SJCRH30 (cell line): ENCODE measurements at regions not wholly inside any gene's neighbourhood (a gene's known extent, or its start where the extent isn't known, plus 50 kb on each side); places are given as distances from the start of the nearest gene placed in this dataset.
A peak's percentile ranks its signal among the peaks of the same experiment; 100 is the strongest.

ENCODE experiments used
- DNase-seq, 2 experiments: peaks; one replicate each; pipeline ENCODE4 v3.0.0-alpha.2; 2015 to 2020
- H3K27ac ChIP-seq: fragments of 250-450 bp; sonication (Bioruptor Pico); 2 replicates; pipeline ENCODE4 v1.5.1; 2020; ENCODE audit warnings: mild to moderate bottlenecking, moderate library complexity
- H3K27me3 ChIP-seq: fragments of 250-450 bp; sonication (Bioruptor Pico); 2 replicates; pipeline ENCODE4 v1.5.1; 2020; ENCODE audit warnings: mild to moderate bottlenecking, moderate library complexity
- H3K36me3 ChIP-seq: fragments of 250-450 bp; sonication (Bioruptor Pico); 2 replicates; pipeline ENCODE4 v1.5.1; 2020; ENCODE audit warnings: mild to moderate bottlenecking, moderate library complexity
- H3K4me1 ChIP-seq: fragments of 250-450 bp; sonication (Bioruptor Pico); 2 replicates; pipeline ENCODE4 v1.5.1; 2020; ENCODE audit warnings: mild to moderate bottlenecking, moderate library complexity
- H3K4me3 ChIP-seq: fragments of 250-450 bp; sonication (Bioruptor Pico); 2 replicates; pipeline ENCODE4 v1.5.1; 2020; ENCODE audit warnings: mild to moderate bottlenecking, moderate library complexity
- H3K9me3 ChIP-seq: fragments of 250-450 bp; sonication (Bioruptor Pico); replicated peaks from 2 replicates; pipeline ENCODE4 v1.5.1; 2020; ENCODE audit warnings: mild to moderate bottlenecking, moderate library complexity

DNA sequence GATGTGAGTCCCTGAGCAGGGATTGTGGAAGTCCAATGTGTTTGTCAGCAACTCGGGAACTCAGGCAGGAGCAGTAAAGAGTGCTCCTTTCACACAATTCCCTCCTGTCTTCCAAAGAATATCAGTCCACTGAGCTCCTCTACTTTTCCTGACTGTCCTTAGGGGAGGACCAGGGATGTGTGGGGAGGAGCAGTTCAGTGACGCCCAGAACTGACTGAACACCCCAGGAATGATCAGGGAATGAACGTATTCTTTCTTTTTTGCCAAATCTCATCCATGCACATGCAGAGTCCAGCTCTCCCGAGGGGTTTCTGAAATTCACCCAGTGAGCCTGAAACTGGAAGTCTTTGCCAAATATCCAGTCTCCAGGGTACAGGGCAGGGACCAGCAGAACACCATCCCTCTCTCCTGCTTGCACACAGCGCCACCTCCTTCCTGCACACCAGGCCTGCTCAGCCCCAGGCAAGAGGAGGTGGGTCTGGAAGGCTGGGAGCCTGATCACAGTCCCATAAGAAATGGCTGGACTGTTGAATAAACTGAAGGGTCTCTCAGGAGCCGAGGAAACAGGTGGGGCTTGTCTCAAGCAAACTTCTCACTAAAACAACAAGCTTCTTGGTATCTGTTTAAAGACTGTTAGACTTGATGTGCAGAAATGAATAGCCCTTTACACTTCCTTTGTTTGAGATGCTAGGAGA, 294.7 kb downstream of the C7orf25 start:
- Histone ChIP-seq H3K9me3 (no peaks in the 10 kb centered on the region), H3K27ac (peak overlapping the region; percentile 0; the same call in 1 of the 2 replicates), H3K36me3 (no peaks in the 10 kb centered on the region)

DNA sequence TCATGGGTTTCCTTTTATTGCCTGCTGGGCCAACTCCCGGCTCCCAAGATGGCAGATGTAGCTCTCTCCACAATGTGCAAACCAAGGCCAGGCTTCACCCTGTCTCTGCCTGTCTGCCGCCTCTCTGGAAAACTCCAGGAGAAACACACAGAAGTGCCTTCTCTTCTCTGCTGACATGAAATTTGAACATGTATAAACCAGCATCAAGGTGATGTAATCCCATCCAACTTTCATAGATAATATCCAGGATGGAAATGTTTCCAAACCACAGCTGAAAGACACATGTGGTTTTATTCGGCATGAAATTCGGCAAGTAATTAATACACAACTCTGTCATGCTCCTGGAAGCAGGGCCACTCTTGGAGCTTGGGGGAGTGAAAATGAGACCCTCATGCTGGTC, 297.2 kb downstream of the C7orf25 start:
- no peak for DNase-seq
- Histone ChIP-seq H3K27ac (no peak overlapping the region), H3K4me3 (no peak overlapping the region), H3K27me3 (no peaks in the 10 kb centered on the region), H3K9me3 (no peaks in the 10 kb centered on the region), H3K4me1 (0 out of 2 replicates have a peak, but pooled peaks cover 6% of the 10 kb centered on the region), H3K36me3 (no peaks in the 10 kb centered on the region)

More for the DNA sequence above, 294.7 kb downstream of the C7orf25 start:
- 0 out of 2 replicates have a peak overlapping the region, but pooled peaks have one; percentile 7 for H3K4me3 ChIP-seq
- no peaks in the 10 kb centered on the region for H3K27me3 ChIP-seq
- 0 out of 2 replicates have a peak, but pooled peaks cover 6% of the 10 kb centered on the region for H3K4me1 ChIP-seq
- DNase-seq, result peak; percentile 26 to 57

DNA sequence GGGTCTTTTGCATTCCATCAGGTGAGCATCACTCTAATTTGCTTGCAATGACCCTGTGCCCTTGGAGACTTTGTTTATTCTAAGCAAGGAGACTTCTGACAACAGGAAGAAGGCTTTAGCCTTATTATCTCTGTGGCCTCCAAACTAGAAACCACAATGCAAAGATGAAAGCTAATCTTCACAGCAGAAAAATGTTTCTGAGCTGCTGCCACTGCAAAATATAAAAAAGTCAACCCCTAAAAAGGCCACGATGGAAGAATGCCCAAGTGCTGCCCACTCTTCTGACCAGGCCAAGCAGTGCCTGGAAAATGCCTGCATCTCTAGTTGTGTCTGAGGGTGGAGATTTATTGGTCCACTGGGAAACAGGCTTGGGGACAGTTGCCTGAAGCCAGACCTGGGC, 299.9 kb downstream of the C7orf25 start:
- no peak overlapping the region for H3K27ac ChIP-seq
- H3K4me1 ChIP-seq, result no peaks in the 10 kb centered on the region
- no peaks in the 10 kb centered on the region for H3K36me3 ChIP-seq
- no peak overlapping the region for H3K4me3 ChIP-seq
- no peaks in the 10 kb centered on the region for H3K9me3 ChIP-seq
- no peak for DNase-seq
- H3K27me3 ChIP-seq, result no peaks in the 10 kb centered on the region

DNA sequence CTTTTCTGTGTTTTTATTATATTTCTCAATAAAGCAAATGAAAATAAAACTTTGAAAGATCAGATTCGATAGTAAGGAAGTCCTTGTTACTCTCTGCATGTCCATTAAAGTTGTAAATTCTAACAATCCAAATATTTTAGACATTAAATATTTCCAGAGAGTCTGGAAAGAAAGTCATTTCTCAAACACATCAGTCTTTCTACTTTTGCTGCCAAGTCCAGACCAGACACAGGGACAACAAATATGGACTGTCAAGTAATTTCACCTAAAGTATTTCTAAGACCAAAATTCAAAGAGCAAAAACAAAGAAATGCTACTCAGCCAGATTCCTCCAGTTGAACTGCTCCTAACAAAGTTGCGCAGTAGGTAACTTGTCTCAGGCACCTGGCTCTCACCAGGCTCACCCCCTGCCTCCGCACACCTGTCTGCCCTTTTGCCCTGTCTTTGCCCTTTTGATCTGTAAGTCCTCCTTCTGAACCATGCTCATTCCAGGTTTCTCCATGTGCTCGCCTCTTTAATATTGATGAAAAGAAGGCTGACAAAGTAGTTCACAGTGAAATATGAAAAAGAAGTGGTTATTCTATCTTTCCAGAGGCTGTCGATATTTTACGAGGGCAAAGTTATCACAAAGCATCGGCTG, 300.5 kb downstream of the C7orf25 start:
- no peak for DNase-seq
- no peaks in the 10 kb centered on the region for H3K36me3 ChIP-seq
- H3K4me1 ChIP-seq, result peaks cover 2% of the 10 kb centered on the region; the same call in 1 of the 2 replicates
- no peak overlapping the region for H3K4me3 ChIP-seq
- no peaks in the 10 kb centered on the region for H3K27me3 ChIP-seq
- H3K27ac ChIP-seq, result no peak overlapping the region
- no peaks in the 10 kb centered on the region for H3K9me3 ChIP-seq

DNA sequence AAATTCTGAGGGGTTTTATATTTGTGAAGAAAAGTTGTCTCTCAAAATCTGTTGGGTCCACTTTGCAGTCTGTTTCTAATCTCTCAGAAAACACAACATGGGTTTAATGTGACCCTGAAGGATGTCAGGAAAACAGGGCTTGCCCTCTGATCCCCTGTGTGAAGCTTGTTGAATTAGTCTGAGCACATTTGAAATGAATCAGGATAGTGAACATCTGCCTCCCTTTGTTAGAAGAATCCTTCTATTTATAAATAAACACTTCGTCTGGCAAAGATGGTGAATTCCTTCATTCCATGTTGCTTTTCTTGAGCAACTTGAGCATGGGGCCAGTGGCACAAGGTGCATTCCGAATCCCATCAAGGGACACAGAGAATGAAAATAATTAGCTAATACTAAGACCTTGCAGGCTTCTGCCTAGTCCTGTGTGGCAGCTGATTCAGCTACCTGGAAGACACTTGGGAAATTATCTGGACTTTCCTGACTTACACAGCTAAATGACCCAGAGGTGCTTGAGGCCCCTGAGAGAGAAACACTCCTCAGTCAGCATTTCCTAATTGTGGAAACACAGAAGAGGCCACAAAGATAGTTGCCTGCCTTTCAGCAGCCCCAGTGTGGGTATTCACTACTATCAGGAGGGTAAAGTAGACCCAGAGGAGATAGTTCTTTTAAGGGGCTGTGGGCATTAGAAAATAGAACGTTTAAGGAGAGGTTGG, 305.5 kb downstream of the C7orf25 start:
- H3K4me3 ChIP-seq, result no peak overlapping the region
- no peak for DNase-seq
- peaks cover 15% of the 10 kb centered on the region for H3K4me1 ChIP-seq
- no peaks in the 10 kb centered on the region for H3K36me3 ChIP-seq
- no peaks in the 10 kb centered on the region for H3K9me3 ChIP-seq
- H3K27ac ChIP-seq, result no peak overlapping the region
- no peaks in the 10 kb centered on the region for H3K27me3 ChIP-seq

DNA sequence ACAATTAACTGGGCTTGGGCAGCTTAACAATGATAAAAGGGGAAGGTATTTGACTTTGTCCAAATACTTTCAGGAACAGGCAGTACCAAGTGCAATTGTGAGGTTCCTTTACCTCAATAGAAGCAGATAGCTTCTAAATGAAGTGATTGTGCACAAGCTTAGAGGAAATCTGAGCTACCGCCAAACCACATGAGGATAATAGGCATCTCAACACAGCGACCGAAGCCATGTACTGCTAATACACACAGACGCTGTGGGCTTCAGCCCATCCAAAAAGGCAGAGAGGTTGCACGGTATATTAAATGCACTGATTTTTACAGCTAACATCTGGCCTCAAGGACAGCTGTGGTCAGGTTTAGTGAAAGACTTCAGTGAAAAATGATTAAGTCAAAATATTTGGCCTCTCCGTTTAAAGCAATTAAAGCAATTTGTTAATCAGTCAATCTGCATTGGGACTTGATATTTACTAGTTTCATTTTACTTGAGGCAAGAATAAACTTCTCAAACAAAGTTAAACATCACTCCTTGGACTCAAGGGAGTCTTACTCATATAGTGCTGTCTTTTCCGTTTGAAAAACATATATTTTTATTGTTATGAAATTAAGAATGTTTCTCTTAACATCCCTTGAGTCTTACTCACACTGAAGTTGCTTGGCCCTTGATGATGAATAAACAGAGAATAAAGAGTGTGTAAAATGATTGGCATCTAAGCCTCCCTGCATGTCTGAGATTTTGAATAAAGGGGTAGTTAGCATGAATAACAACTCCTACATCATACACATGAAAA, 306.3 kb downstream of the C7orf25 start:
- no peaks in the 10 kb centered on the region for H3K36me3 ChIP-seq
- H3K27ac ChIP-seq, result no peak overlapping the region
- DNase-seq, result peak; percentile 47 to 84
- no peaks in the 10 kb centered on the region for H3K27me3 ChIP-seq
- H3K4me1 ChIP-seq, result peaks cover 15% of the 10 kb centered on the region
- H3K4me3 ChIP-seq, result no peak overlapping the region
- no peaks in the 10 kb centered on the region for H3K9me3 ChIP-seq

DNA sequence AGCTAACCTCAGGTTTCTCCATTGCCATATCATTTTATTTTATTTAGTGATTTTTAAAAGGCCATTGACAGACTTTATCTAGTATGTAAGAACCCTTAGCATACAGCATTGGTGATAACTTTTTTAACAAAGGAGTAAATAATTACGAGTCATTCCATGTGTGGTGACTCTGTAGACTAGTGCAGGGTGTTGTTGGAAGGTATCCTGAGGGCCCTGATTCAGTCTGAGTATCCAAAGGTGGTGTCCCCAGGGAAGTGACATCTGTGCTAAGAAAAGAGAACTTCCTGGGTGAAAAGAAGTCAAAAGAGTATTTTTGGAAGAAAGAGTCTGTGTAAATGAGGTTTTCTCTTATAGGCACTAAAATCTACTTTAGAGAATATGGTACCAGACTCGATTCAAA, 308.4 kb downstream of the C7orf25 start:
- no peaks in the 10 kb centered on the region for H3K36me3 ChIP-seq
- peaks cover 15% of the 10 kb centered on the region for H3K4me1 ChIP-seq
- H3K4me3 ChIP-seq, result no peak overlapping the region
- no peak overlapping the region for H3K27ac ChIP-seq
- DNase-seq, result no peak
- H3K27me3 ChIP-seq, result no peaks in the 10 kb centered on the region
- H3K9me3 ChIP-seq, result no peaks in the 10 kb centered on the region

DNA sequence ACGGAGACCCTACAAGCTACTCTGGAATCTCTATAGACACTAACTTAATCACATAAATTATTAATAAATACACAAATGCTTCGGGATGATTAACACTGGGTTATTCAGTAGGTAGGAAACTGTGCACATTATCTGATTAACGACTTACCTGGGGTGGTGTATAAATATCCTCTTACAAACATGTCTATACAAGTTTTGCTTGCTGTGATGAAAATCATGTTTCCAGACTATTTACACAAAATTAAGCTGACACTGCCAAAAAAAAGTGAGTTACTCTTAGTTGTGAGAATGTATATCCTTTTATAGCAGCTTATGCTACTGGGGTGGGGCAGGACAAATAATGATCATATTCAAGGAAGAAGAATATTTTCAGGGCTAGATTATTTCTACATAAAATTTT, 314.6 kb downstream of the C7orf25 start:
- Histone ChIP-seq H3K4me3 (no peak overlapping the region), H3K36me3 (no peaks in the 10 kb centered on the region), H3K27me3 (no peaks in the 10 kb centered on the region), H3K4me1 (no peaks in the 10 kb centered on the region), H3K9me3 (no peaks in the 10 kb centered on the region), H3K27ac (no peak overlapping the region)
- DNase-seq, result no peak

DNA sequence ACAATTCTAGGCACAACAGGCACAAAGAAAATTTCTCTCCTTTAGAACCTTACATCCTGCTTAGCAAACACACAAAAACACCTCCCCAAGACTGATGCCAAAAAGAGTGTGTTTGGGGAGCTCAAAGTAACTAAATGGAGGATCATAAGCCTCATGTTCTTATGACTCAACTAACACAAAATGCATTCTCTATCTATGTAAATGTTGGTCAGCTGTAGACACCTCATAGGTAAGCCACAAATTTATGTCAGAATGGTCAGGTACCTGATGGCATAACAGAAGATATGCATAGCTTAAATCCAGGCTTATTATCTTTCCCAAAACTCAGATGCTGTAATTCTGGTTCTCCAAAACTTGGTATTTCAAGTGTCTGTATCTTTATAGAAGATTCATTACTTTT, 315.1 kb downstream of the C7orf25 start:
- Histone ChIP-seq H3K36me3 (no peaks in the 10 kb centered on the region), H3K4me3 (no peak overlapping the region), H3K9me3 (no peaks in the 10 kb centered on the region), H3K4me1 (no peaks in the 10 kb centered on the region), H3K27ac (no peak overlapping the region), H3K27me3 (no peaks in the 10 kb centered on the region)
- no peak for DNase-seq

DNA sequence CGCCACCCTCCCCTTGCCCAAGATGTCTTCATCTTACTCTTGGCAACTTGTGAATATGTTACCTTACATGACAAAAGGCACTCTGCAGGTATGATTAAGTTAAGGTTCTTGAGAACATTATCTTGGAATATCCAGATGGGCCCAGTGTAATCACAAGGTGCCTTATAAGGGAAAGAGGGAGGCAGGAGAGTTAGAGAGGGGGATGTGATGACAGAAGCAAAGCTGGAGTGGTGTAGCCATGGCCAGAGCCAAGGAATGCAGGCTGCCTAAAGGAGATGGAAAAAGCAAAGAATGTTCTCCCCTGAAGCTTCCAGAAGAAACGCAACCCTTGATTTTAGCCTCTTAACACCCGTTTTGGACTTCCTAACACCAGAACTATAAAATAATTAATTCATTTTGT, 318.0 kb downstream of the C7orf25 start:
- no peak for DNase-seq
- Histone ChIP-seq H3K4me1 (no peaks in the 10 kb centered on the region), H3K4me3 (no peak overlapping the region), H3K27me3 (no peaks in the 10 kb centered on the region), H3K27ac (no peak overlapping the region), H3K9me3 (no peaks in the 10 kb centered on the region), H3K36me3 (no peaks in the 10 kb centered on the region)

DNA sequence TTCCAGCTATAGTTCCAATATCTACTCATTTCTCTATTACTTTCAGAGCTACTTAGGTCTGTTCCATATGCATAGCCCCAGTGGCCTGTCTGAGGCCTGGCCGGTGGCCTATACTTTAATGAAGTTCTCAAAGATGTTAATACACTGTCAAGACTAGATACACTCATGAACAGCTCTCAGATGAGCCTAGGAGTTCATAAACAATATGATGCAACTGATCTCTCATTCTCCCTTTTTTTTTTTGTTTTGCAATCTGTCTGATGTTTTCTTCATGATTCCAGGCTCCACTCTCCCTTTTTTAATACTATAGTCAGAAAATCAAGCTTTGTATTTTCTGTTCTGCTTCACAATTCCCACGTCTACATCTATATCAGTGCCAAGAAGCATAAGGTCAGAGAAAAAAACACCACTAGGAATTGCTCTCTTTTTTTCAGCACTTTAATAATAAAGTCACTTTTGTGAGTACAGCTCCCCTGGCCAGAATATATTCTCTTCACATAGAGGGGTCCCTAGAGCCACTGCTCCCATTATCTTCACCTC, 321.0 kb downstream of the C7orf25 start:
- no peaks in the 10 kb centered on the region for H3K9me3 ChIP-seq
- DNase-seq, result no peak
- H3K27me3 ChIP-seq, result no peaks in the 10 kb centered on the region
- H3K4me1 ChIP-seq, result no peaks in the 10 kb centered on the region
- no peaks in the 10 kb centered on the region for H3K36me3 ChIP-seq
- H3K27ac ChIP-seq, result no peak overlapping the region
- H3K4me3 ChIP-seq, result no peak overlapping the region

DNA sequence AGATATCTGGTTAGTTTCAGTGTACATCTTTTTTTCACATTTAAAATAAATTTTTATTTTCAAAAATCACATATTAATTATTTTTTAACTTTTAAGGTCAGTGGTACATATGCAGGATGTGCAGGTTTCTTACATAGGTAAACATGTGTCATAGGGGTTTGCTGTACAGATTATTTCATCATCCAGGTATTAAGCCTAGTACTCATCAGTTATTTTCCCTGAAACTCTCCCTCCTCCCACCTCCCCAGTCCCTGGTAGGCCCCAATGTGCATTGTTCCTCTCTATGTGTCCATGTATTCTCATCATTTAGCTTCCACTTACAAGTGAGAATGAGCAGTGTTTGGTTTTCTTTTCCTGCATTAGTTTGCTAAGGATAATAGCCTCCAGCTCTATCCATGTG, 323.0 kb downstream of the C7orf25 start:
- no peak for DNase-seq
- H3K9me3 ChIP-seq, result no peaks in the 10 kb centered on the region
- H3K4me1 ChIP-seq, result no peaks in the 10 kb centered on the region
- no peak overlapping the region for H3K4me3 ChIP-seq
- H3K36me3 ChIP-seq, result no peaks in the 10 kb centered on the region
- no peak overlapping the region for H3K27ac ChIP-seq
- no peaks in the 10 kb centered on the region for H3K27me3 ChIP-seq

DNA sequence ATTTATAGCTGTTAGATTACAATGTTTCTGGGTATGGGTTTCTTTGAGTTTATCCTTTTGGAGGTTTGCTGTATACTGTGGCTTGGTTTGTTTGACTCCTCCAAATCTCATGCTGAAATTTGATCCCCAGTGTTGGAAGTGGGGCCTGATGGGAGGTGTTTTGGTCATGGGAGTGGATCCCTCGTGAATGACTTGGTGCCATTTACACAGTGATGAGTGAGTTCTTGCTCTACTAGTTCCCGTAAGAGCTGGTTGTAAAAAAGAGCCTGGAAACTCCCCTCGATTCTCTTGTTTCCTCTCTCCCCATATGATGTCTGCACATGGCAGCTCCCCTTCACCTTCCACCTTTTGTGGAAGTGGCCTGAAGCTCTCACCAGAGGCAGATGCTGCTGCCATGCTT, 324.1 kb downstream of the C7orf25 start:
- Histone ChIP-seq H3K36me3 (no peaks in the 10 kb centered on the region), H3K9me3 (no peaks in the 10 kb centered on the region), H3K4me3 (no peak overlapping the region), H3K4me1 (no peaks in the 10 kb centered on the region), H3K27me3 (no peaks in the 10 kb centered on the region), H3K27ac (no peak overlapping the region)
- no peak for DNase-seq

DNA sequence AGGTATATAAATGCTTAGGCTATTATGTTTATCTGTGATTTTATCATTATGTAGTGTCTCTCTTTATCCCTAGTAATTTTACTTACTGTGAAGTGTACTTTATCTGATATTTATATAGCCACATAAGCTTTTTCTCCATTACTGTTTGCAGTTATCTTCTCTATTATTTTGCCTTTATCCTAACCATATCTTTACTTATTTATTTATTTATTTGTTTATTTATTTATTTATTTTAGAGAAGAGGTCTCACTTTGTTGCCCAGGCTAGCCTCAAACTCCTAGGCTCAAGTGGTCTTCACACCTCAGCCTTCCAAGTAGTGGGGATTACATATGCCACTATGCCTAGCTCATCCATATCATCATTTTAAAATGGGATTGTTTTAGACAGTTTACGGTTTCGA, 331.8 kb downstream of the C7orf25 start:
- Histone ChIP-seq H3K36me3 (no peaks in the 10 kb centered on the region), H3K27ac (no peak overlapping the region), H3K9me3 (no peaks in the 10 kb centered on the region), H3K27me3 (no peaks in the 10 kb centered on the region), H3K4me1 (no peaks in the 10 kb centered on the region), H3K4me3 (no peak overlapping the region)
- no peak for DNase-seq
